ENCODE measurements at regions not wholly inside any gene's neighbourhood (a gene's known extent, or its start where the extent isn't known, plus 50 kb on each side); places are given as distances from the start of the nearest gene placed in this dataset.

DNA sequence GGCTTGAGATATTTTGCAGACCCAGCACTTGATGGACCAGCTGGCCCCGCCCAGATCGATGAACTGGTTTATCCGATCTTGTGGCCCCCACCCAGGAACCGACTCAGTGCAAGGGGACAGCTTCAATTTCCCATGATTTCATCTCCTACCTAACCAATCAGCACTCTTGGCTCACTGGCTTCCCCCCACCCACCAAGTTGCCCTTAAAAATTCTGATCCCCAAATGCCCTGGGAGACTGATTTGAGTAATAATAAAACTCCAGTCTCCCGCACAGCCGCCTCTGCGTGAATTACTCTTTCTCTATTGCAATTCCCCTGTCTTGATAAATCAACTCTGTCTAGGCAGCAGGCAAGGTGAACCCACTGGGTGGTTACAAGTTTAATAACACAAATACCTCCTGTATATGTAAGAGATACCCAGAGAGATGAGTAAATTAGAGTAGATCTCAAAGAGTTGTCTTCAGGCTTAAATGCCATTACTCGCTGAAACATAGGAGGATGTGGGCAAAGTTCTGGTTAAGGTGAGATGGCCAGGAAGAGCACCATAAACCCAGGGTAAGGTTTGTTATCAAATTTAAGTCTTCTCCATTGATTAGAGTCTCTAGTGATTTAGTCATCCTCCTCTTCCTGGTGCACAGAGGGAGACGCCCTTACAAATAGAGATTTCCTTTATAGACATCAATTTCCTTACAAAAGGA lies 222.8 kb downstream of the ARL4C start:
- no peaks in the 10 kb centered on the region for H3K9me3 ChIP-seq
- ATAC-seq, result peak; percentile 76
- H3K36me3 ChIP-seq (ENCODE audit: low read depth), result no peaks in the 10 kb centered on the region
- no peak for TF ChIP-seq CTCF (IDR thresholded peaks at IDR 0.05)
- no peak overlapping the region for H3K4me3 ChIP-seq
- no peak for DNase-seq
- no peaks in the 10 kb centered on the region for H3K4me1 ChIP-seq (ENCODE audit: low read depth)
- intact Hi-C loops (cut with DNase I, micrococcal nuclease), result no loop called here

GRCh38 chr2:234272069-234272850 lies 221.8 kb downstream of the SPP2 start:
- no peaks in the 10 kb centered on the region for H3K36me3 ChIP-seq (ENCODE audit: low read depth)
- intact Hi-C loops (cut with DNase I, micrococcal nuclease), result no loop called here
- DNase-seq, result no peak
- H3K4me1 ChIP-seq (ENCODE audit: low read depth), result no peaks in the 10 kb centered on the region
- no peak overlapping the region for H3K4me3 ChIP-seq
- TF ChIP-seq CTCF (IDR thresholded peaks at IDR 0.05), result no peak
- no peaks in the 10 kb centered on the region for H3K9me3 ChIP-seq
- no peak for ATAC-seq

DNA sequence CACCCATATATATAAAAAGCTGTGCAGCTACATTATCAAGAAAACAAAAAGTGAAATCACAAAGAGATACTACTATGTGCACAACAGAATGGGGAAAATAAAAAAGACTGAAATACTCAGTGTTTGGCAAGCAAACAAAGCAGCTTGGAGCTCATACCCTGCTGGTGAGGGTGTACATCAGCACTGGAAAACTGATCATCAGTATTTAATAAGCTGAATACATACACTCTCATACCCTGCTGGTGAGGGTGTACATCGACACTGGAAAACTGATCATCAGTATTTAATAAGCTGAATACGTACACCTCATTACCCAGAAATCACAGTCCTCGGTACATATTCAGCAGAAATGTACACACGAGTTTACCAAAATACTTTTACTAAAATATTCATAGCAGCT lies 220.8 kb downstream of the SPP2 start:
- H3K4me3 ChIP-seq, result no peak overlapping the region
- intact Hi-C loops (cut with DNase I, micrococcal nuclease), result no loop called here
- no peak for TF ChIP-seq CTCF (IDR thresholded peaks at IDR 0.05)
- no peaks in the 10 kb centered on the region for H3K4me1 ChIP-seq (ENCODE audit: low read depth)
- DNase-seq (no peak), ATAC-seq (no peak)
- no peaks in the 10 kb centered on the region for H3K9me3 ChIP-seq
- no peaks in the 10 kb centered on the region for H3K36me3 ChIP-seq (ENCODE audit: low read depth)

DNA sequence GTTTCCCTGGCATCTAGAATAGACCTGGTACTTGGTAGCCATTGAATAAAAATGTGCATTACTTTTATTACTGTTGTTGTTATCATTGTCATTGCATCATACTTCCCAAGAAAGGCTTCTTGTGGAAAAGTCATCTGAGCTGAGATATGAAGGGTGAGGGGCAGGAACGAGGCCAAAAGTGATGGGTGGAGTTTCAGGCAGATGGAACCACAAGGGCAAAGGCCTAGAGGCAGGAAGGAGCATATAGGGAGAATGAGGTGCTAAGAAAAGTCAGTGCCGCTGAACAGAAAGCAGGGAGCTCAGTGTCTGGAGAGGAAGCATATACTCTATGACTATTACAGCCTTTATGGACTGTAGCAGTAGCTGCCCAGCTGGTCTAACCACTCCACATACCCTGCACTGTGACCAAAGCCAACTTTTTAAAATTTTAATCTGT lies 219.3 kb downstream of the SPP2 start:
- intact Hi-C loops (cut with DNase I, micrococcal nuclease), result no loop called here
- no peak for TF ChIP-seq CTCF (IDR thresholded peaks at IDR 0.05)
- no peaks in the 10 kb centered on the region for H3K4me1 ChIP-seq (ENCODE audit: low read depth)
- H3K36me3 ChIP-seq (ENCODE audit: low read depth), result no peaks in the 10 kb centered on the region
- H3K4me3 ChIP-seq, result no peak overlapping the region
- H3K9me3 ChIP-seq, result no peaks in the 10 kb centered on the region
- no peak for DNase-seq
- ATAC-seq, result peak; percentile 83

GRCh38 chr2:234267534-234267933 lies 217.0 kb downstream of the SPP2 start:
- Histone ChIP-seq H3K36me3 (ENCODE audit: low read depth) (no peaks in the 10 kb centered on the region), H3K4me3 (no peak overlapping the region), H3K9me3 (no peaks in the 10 kb centered on the region), H3K4me1 (ENCODE audit: low read depth) (no peaks in the 10 kb centered on the region)
- DNase-seq (no peak), ATAC-seq (no peak)
- TF ChIP-seq CTCF (IDR thresholded peaks at IDR 0.05), result no peak
- intact Hi-C loops (cut with DNase I, micrococcal nuclease), result no loop called here
